HG02852 (cell line): ENCODE measurements at regions not wholly inside any gene's neighbourhood (a gene's known extent, or its start where the extent isn't known, plus 50 kb on each side); places are given as distances from the start of the nearest gene placed in this dataset.

Experiments
- ATAC-seq: cut with Tn5 transposase; IDR thresholded peaks from one replicate; pipeline ENCODE4 v1.9.1; 2021; ENCODE audit warnings: mild to moderate bottlenecking, moderate library complexity; ENCODE audit not compliant: unreplicated experiment

- ATAC-seq: no peak
Observed at GRCh38 chrX:100217547-100217946, 192.5 kb downstream of the PCDH19 start.

GRCh38 chrX:100216083-100216482 lies 194.0 kb downstream of the PCDH19 start:
- no peak for ATAC-seq

GRCh38 chrX:100208076-100208475 lies 202.0 kb downstream of the PCDH19 start:
- ATAC-seq: no peak

- ATAC-seq: peak; percentile 82
Observed at GRCh38 chrX:100207331-100208024, 202.6 kb downstream of the PCDH19 start.

- no peak for ATAC-seq
Observed at GRCh38 chrX:100204534-100204933, 205.5 kb downstream of the PCDH19 start.

- ATAC-seq: no peak
Observed at GRCh38 chrX:100194082-100194775, 215.8 kb downstream of the PCDH19 start.
